ENCODE measurements at regions not wholly inside any gene's neighbourhood (a gene's known extent, or its start where the extent isn't known, plus 50 kb on each side); places are given as distances from the start of the nearest gene placed in this dataset.

DNA sequence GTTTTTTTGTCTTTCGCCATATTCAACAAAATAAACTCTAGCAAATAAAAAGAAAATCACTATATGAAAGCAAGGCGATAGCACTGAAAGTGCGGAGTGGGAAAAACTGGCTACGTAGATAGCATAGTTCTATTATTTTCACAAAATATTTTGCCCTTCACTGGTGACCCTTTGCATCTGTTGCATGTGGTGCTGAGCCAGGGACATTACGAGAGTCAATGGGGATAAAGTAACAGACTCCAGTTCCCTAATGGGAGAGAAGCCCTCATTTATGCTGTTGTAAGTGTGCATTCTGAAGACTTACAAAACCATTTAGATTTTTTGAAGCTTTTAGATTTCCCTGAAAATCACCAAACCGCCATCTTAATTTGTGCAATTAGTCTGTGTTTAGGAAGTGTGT is 501.6 kb downstream of the PPARGC1A start:
- Histone ChIP-seq H3K4me2 (ENCODE audit: low read depth, low read length) (no peak overlapping the region), H3K4me1 (ENCODE audit: insufficient read depth, low read length) (no peaks in the 10 kb centered on the region), H2AFZ (ENCODE audit: low read length) (no peak overlapping the region), H3K36me3 (replicated peaks in 1 of 2; ENCODE audit: control insufficient read depth in 1 of 2, insufficient read depth in 2 of 2, low read length in 2 of 2) (no peaks in the 10 kb centered on the region), H3K9me3 (ENCODE audit: low read length) (peaks cover 23% of the 10 kb centered on the region; the same call in 1 of the 2 replicates), H3K27me3 (ENCODE audit: control insufficient read depth in 1 of 2, insufficient read depth in 2 of 2, low read length in 2 of 2) (no peaks in the 10 kb centered on the region), H3K4me3 (replicated peaks in 1 of 3; ENCODE audit: insufficient read depth in 1 of 3, low read depth in 2 of 3, low read length in 3 of 3) (no peak overlapping the region), H4K20me1 (ENCODE audit: insufficient read depth, low read length) (no peaks in the 10 kb centered on the region), H3K79me2 (ENCODE audit: insufficient read depth, low read length) (no peaks in the 10 kb centered on the region), H3K9ac (ENCODE audit: insufficient read depth, low read depth, low read length) (no peak overlapping the region), H3K27ac (ENCODE audit: extremely low read length, insufficient read depth, low read length) (no peak overlapping the region)
- ChIA-PET CTCF (ENCODE audit: low intra/inter-chr PET ratio, low total read pairs) (no interaction called here), POLR2A (no interaction called here)
- WGBS (ENCODE audit: low lambda C conversion rate): 23% methylated on average over 6 of the region's 6 CpGs
- no TSS peak for BruUV-seq (replicated peaks)
- TF ChIP-seq CBX5 (CRISPR knock-in tag; IDR thresholded peaks at IDR 0.05; ENCODE audit: borderline replicate concordance) (no peak), ZZZ3 (CRISPR knock-in tag; IDR thresholded peaks at IDR 0.05; ENCODE audit: borderline replicate concordance) (no peak), NCOA1 (CRISPR knock-in tag; IDR thresholded peaks at IDR 0.05) (no peak), NPAS2 (CRISPR knock-in tag; IDR thresholded peaks at IDR 0.05; ENCODE audit: borderline replicate concordance) (no peak), ZC3H13 (CRISPR knock-in tag; IDR thresholded peaks at IDR 0.05) (no peak), SMC3 (IDR thresholded peaks at IDR 0.05; ENCODE audit: low read length) (no peak), KMT2B (CRISPR knock-in tag; IDR thresholded peaks at IDR 0.05) (no peak), SAFB2 (CRISPR knock-in tag; IDR thresholded peaks at IDR 0.05; ENCODE audit: borderline replicate concordance, low read depth) (no peak), MTA1 (CRISPR knock-in tag; IDR thresholded peaks at IDR 0.05; ENCODE audit: borderline replicate concordance) (no peak), RFXANK (CRISPR knock-in tag; IDR thresholded peaks at IDR 0.05) (no peak), SRY (CRISPR knock-in tag; IDR thresholded peaks at IDR 0.05) (no peak)
- TF ChIP-seq, protein P1, sequence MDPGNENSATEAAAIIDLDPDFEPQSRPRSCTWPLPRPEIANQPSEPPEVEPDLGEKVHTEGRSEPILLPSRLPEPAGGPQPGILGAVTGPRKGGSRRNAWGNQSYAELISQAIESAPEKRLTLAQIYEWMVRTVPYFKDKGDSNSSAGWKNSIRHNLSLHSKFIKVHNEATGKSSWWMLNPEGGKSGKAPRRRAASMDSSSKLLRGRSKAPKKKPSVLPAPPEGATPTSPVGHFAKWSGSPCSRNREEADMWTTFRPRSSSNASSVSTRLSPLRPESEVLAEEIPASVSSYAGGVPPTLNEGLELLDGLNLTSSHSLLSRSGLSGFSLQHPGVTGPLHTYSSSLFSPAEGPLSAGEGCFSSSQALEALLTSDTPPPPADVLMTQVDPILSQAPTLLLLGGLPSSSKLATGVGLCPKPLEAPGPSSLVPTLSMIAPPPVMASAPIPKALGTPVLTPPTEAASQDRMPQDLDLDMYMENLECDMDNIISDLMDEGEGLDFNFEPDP (CRISPR knock-in tag; conservative IDR thresholded peaks at IDR 0.05): no peak
- TF ChIP-seq, protein P2, sequence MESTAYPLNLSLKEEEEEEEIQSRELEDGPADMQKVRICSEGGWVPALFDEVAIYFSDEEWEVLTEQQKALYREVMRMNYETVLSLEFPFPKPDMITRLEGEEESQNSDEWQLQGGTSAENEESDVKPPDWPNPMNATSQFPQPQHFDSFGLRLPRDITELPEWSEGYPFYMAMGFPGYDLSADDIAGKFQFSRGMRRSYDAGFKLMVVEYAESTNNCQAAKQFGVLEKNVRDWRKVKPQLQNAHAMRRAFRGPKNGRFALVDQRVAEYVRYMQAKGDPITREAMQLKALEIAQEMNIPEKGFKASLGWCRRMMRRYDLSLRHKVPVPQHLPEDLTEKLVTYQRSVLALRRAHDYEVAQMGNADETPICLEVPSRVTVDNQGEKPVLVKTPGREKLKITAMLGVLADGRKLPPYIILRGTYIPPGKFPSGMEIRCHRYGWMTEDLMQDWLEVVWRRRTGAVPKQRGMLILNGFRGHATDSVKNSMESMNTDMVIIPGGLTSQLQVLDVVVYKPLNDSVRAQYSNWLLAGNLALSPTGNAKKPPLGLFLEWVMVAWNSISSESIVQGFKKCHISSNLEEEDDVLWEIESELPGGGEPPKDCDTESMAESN (CRISPR knock-in tag; conservative IDR thresholded peaks at IDR 0.05): no peak
- intact Hi-C loops (cut with micrococcal nuclease; ENCODE audit: unreplicated experiment) (no loop called here), in situ Hi-C loops (cut with HindIII; ENCODE audit: extremely low pct_ligation_motif_present, low pct_unique_long_range_greater_than_20kb) (no loop called here)
- ATAC-seq (no peak), DNase-seq (ENCODE audit: low spot score) (no peak), FAIRE-seq (no peak)

Data from HepG2 (cell line).